Mesodermal cell (in vitro differentiated cells): ENCODE measurements at regions not wholly inside any gene's neighbourhood (a gene's known extent, or its start where the extent isn't known, plus 50 kb on each side); places are given as distances from the start of the nearest gene placed in this dataset.

ENCODE experiments used
- H3K27ac ChIP-seq: 2 replicates; pipeline ENCODE4 v1.7.0; 2013; ENCODE audit warnings: mild to moderate bottlenecking, low read depth, low read length, moderate library complexity; ENCODE audit not compliant: severe bottlenecking
- H3K36me3 ChIP-seq: 2 replicates; pipeline ENCODE4 v1.7.1; 2013; ENCODE audit warnings: mild to moderate bottlenecking, low read length, moderate library complexity; ENCODE audit not compliant: control insufficient read depth, insufficient read depth
- H3K4me1 ChIP-seq: one replicate; pipeline ENCODE4 v1.7.1; 2013; ENCODE audit warnings: mild to moderate bottlenecking, low read length; ENCODE audit not compliant: insufficient read depth, control insufficient read depth, poor library complexity, severe bottlenecking
- H3K4me3 ChIP-seq: 2 replicates; pipeline ENCODE4 v1.7.0; 2013; ENCODE audit warnings: low read length, control low read depth, mild to moderate bottlenecking; ENCODE audit not compliant: insufficient read depth, poor library complexity, severe bottlenecking; ENCODE audit errors: extremely low read depth
- H3K9me3 ChIP-seq: 2 replicates; pipeline ENCODE4 v1.7.1; 2013; ENCODE audit warnings: mild to moderate bottlenecking, low read length, moderate library complexity; ENCODE audit not compliant: control insufficient read depth
- WGBS, 2 experiments: methylation state at CpG; one replicate each; pipeline ENCODE4 v1.1.5; 2013; ENCODE audit warnings: missing lambda C conversion rate in 2 of 2; ENCODE audit not compliant: insufficient coverage in 2 of 2; 5-methylcytosine and 5-hydroxymethylcytosine counted together

GRCh38 chr22:22128440-22128839 lies 116.1 kb upstream of the VPREB1 start:
- Histone ChIP-seq H3K27ac (no peak overlapping the region), H3K36me3 (no peaks in the 10 kb centered on the region), H3K9me3 (no peaks in the 10 kb centered on the region), H3K4me1 (peaks cover 6% of the 10 kb centered on the region), H3K4me3 (no peak overlapping the region)
- 72 to 92% methylated on average over 2 of the region's 2 CpGs for WGBS, 2 experiments

- 94 to 100% methylated on average over 2 to 3 of the region's 5 CpGs for WGBS, 2 experiments
- H3K27ac ChIP-seq, result no peak overlapping the region
Observed at GRCh38 chr22:22127100-22127499, 117.5 kb upstream of the VPREB1 start.

GRCh38 chr22:22125579-22126468 lies 118.8 kb upstream of the VPREB1 start:
- no peak overlapping the region for H3K4me3 ChIP-seq
- H3K4me1 ChIP-seq, result peaks cover 6% of the 10 kb centered on the region
- no peaks in the 10 kb centered on the region for H3K36me3 ChIP-seq
- no peaks in the 10 kb centered on the region for H3K9me3 ChIP-seq
- H3K27ac ChIP-seq, result no peak overlapping the region
- WGBS, 2 experiments, result 79 to 86% methylated on average over 15 to 21 of the region's 24 CpGs

More at GRCh38 chr22:22127100-22127499, 117.5 kb upstream of the VPREB1 start:
- no peaks in the 10 kb centered on the region for H3K36me3 ChIP-seq
- H3K4me1 ChIP-seq, result peaks cover 6% of the 10 kb centered on the region
- H3K4me3 ChIP-seq, result no peak overlapping the region
- H3K9me3 ChIP-seq, result no peaks in the 10 kb centered on the region

- Histone ChIP-seq H3K4me3 (no peak overlapping the region), H3K9me3 (no peaks in the 10 kb centered on the region), H3K27ac (no peak overlapping the region), H3K4me1 (peaks cover 6% of the 10 kb centered on the region), H3K36me3 (no peaks in the 10 kb centered on the region)
- 77 to 87% methylated on average over 15 of the region's 19 CpGs for WGBS, 2 experiments
Observed at GRCh38 chr22:22125028-22125578, 119.5 kb upstream of the VPREB1 start.

- Histone ChIP-seq H3K36me3 (no peaks in the 10 kb centered on the region), H3K4me3 (no peak overlapping the region), H3K9me3 (no peaks in the 10 kb centered on the region), H3K4me1 (no peaks in the 10 kb centered on the region), H3K27ac (no peak overlapping the region)
- WGBS, 2 experiments, result 81 to 85% methylated on average over 7 to 8 of the region's 12 CpGs
Observed at GRCh38 chr22:22124374-22124773, 120.2 kb upstream of the VPREB1 start.

- Histone ChIP-seq H3K4me3 (no peak overlapping the region), H3K4me1 (no peaks in the 10 kb centered on the region)
Observed at GRCh38 chr22:22123960-22124278, 120.7 kb upstream of the VPREB1 start.

GRCh38 chr22:22123118-22123959 lies 121.2 kb upstream of the VPREB1 start:
- no peaks in the 10 kb centered on the region for H3K9me3 ChIP-seq
- H3K27ac ChIP-seq, result no peak overlapping the region
- 90 to 95% methylated on average over 12 to 13 of the region's 16 CpGs for WGBS, 2 experiments
- H3K4me1 ChIP-seq, result no peaks in the 10 kb centered on the region
- no peak overlapping the region for H3K4me3 ChIP-seq
- H3K36me3 ChIP-seq, result no peaks in the 10 kb centered on the region

More at GRCh38 chr22:22123960-22124278, 120.7 kb upstream of the VPREB1 start:
- H3K27ac ChIP-seq, result no peak overlapping the region
- H3K36me3 ChIP-seq, result no peaks in the 10 kb centered on the region
- no peaks in the 10 kb centered on the region for H3K9me3 ChIP-seq
- WGBS, 2 experiments, result 90 to 94% methylated on average over 13 to 15 of the region's 15 CpGs

- Histone ChIP-seq H3K9me3 (no peaks in the 10 kb centered on the region), H3K36me3 (no peaks in the 10 kb centered on the region), H3K27ac (no peak overlapping the region), H3K4me1 (no peaks in the 10 kb centered on the region), H3K4me3 (no peak overlapping the region)
- WGBS, 2 experiments, result 71 to 73% methylated on average over 1 of the region's 4 CpGs
Observed at GRCh38 chr22:22122348-22123117, 122.1 kb upstream of the VPREB1 start.

GRCh38 chr22:22121445-22121844 lies 123.1 kb upstream of the VPREB1 start:
- no peaks in the 10 kb centered on the region for H3K4me1 ChIP-seq
- H3K36me3 ChIP-seq, result no peaks in the 10 kb centered on the region
- H3K4me3 ChIP-seq, result no peak overlapping the region
- H3K9me3 ChIP-seq, result no peaks in the 10 kb centered on the region
- no peak overlapping the region for H3K27ac ChIP-seq

GRCh38 chr22:22120160-22120559 lies 124.4 kb upstream of the VPREB1 start:
- H3K27ac ChIP-seq, result no peak overlapping the region
- no peaks in the 10 kb centered on the region for H3K4me1 ChIP-seq
- no CpG with 5 or more reads among the region's 3 CpGs for WGBS, 2 experiments
- no peaks in the 10 kb centered on the region for H3K9me3 ChIP-seq
- H3K36me3 ChIP-seq, result no peaks in the 10 kb centered on the region
- no peak overlapping the region for H3K4me3 ChIP-seq
